H1 (cell line): ENCODE measurements at regions not wholly inside any gene's neighbourhood (a gene's known extent, or its start where the extent isn't known, plus 50 kb on each side); places are given as distances from the start of the nearest gene placed in this dataset.

Source experiments
- CTCF ChIA-PET: fragments of 300-600 bp; sonication (Branson Sonifier 250); formaldehyde crosslinking; loops from one replicate; lab custom pipeline; 2021; ENCODE audit not compliant: partially characterized antibody; lab: Charles Lee
- POLR2A ChIA-PET: fragments of 300-600 bp; sonication (Branson Sonifier 250); formaldehyde crosslinking; loops from one replicate; lab custom pipeline; 2021; ENCODE audit warnings: inconsistent platforms; ENCODE audit not compliant: partially characterized antibody; lab: Charles Lee
- DNase-seq, 2 experiments: peaks; one replicate each; pipeline versions ENCODE4 v3.0.0 to v3.0.0-alpha.2; 2010 to 2022; ENCODE audit warnings: low spot score in 2 of 2, low read depth in 1 of 2, mixed read lengths in 1 of 2
- FAIRE-seq: peaks from 2 replicates; lab custom pipeline; 2011; peaks lifted over from hg19 to GRCh38; lab: Jason Lieb, UNC
- H2AFZ ChIP-seq: 2 replicates; pipeline ENCODE4 v1.8.1; 2012; ENCODE audit warnings: low read length, inconsistent platforms
- H2AK5ac ChIP-seq: 2 replicates; pipeline ENCODE4 v1.6.1; 2013; ENCODE audit warnings: low read depth, low read length
- H2BK120ac ChIP-seq: replicated peaks from 2 replicates; pipeline ENCODE3; 2013; ENCODE audit warnings: low read depth, low read length, inconsistent platforms
- H2BK12ac ChIP-seq: 2 replicates; pipeline ENCODE4 v1.6.1; 2013; ENCODE audit warnings: low read depth, low read length
- H2BK15ac ChIP-seq: 2 replicates; pipeline ENCODE4 v1.6.1; 2013; ENCODE audit warnings: low read length
- H2BK20ac ChIP-seq: 2 replicates; pipeline ENCODE4 v1.6.1; 2013; ENCODE audit warnings: low read length
- H2BK5ac ChIP-seq: 2 replicates; pipeline ENCODE4 v1.6.1; 2013; ENCODE audit warnings: low read depth, low read length
- H3K14ac ChIP-seq: 2 replicates; pipeline ENCODE4 v1.6.1; 2013; ENCODE audit warnings: inconsistent platforms; ENCODE audit not compliant: insufficient read length
- H3K18ac ChIP-seq: 2 replicates; pipeline ENCODE4 v1.6.1; 2013; ENCODE audit warnings: low read length; ENCODE audit errors: extremely low read depth
- H3K23ac ChIP-seq: 2 replicates; pipeline ENCODE4 v1.6.1; 2013; ENCODE audit warnings: inconsistent platforms; ENCODE audit not compliant: insufficient read length
- H3K23me2 ChIP-seq: 2 replicates; pipeline ENCODE4 v1.6.1; 2013; ENCODE audit warnings: low read depth, low read length
- H3K27ac ChIP-seq: 2 replicates; pipeline ENCODE4 v1.6.1; 2011; ENCODE audit warnings: low read depth, low read length, inconsistent platforms
- H3K27me3 ChIP-seq, 4 experiments: replicated peaks in 1 of 4; 1 replicate in 1 of 4; 2 replicates in 3 of 4; pipeline versions ENCODE4 v1.6.1 to v1.8.1; 2011 to 2013; ENCODE audit warnings: low read length in 3 of 4, mild to moderate bottlenecking in 3 of 4, inconsistent platforms in 2 of 4, mixed read lengths in 2 of 4, moderate library complexity in 1 of 4; ENCODE audit not compliant: control insufficient read depth in 3 of 4, insufficient read depth in 3 of 4; ENCODE audit errors: extremely low read depth in 1 of 4
- H3K36me3 ChIP-seq, 4 experiments: 2 replicates each; pipeline versions ENCODE4 v1.6.1 to v1.8.1; 2011 to 2013; ENCODE audit warnings: mild to moderate bottlenecking in 4 of 4, low read length in 3 of 4, moderate library complexity in 2 of 4, control low read depth in 1 of 4, inconsistent platforms in 1 of 4; ENCODE audit not compliant: insufficient read depth in 4 of 4, control insufficient read depth in 2 of 4
- H3K4ac ChIP-seq: replicated peaks from 2 replicates; pipeline ENCODE3; 2013; ENCODE audit warnings: low read length, low read depth, mixed read lengths, inconsistent platforms; ENCODE audit not compliant: insufficient read length
- H3K4me1 ChIP-seq, 4 experiments: replicated peaks in 1 of 4; 1 replicate in 1 of 4; 2 replicates in 3 of 4; pipeline versions ENCODE4 v1.6.1 to v1.8.1; 2011 to 2013; ENCODE audit warnings: low read length in 3 of 4, inconsistent platforms in 2 of 4, mixed read lengths in 1 of 4; ENCODE audit not compliant: insufficient read depth in 4 of 4, control insufficient read depth in 3 of 4
- H3K4me2 ChIP-seq, 2 experiments: 2 replicates each; pipeline versions ENCODE4 v1.6.1 to v1.8.1; 2011 to 2013; ENCODE audit warnings: low read depth in 2 of 2, low read length in 2 of 2, control low read depth in 1 of 2, inconsistent platforms in 1 of 2, mild to moderate bottlenecking in 1 of 2; ENCODE audit not compliant: insufficient read depth in 1 of 2
- H3K4me3 ChIP-seq, 4 experiments: fragments of 200-600, 300-600 bp in 1 of 4; sonication (generic), shearing (Covaris generic), sonication (Bioruptor Twin) in 1 of 4; 2 replicates each; pipeline versions ENCODE4 v1.5.1 to v1.8.1; 2011 to 2016; ENCODE audit warnings: low read length in 4 of 4, low read depth in 3 of 4, control low read depth in 2 of 4, inconsistent platforms in 2 of 4, mild to moderate bottlenecking in 2 of 4, mixed read lengths in 1 of 4, moderate library complexity in 1 of 4; ENCODE audit not compliant: insufficient read depth in 2 of 4; ENCODE audit errors: extremely low read depth in 1 of 4
- H3K56ac ChIP-seq: replicated peaks from 2 replicates; pipeline ENCODE3; 2013; ENCODE audit warnings: low read depth, mild to moderate bottlenecking, mixed read lengths, low read length, inconsistent platforms; ENCODE audit not compliant: insufficient read length
- H3K79me1 ChIP-seq: 2 replicates; pipeline ENCODE4 v1.6.1; 2013; ENCODE audit warnings: low read depth, low read length, control low read depth
- H3K79me2 ChIP-seq, 2 experiments: 2 replicates each; pipeline versions ENCODE4 v1.6.1 to v1.8.1; 2012 to 2013; ENCODE audit warnings: low read length in 2 of 2, mild to moderate bottlenecking in 2 of 2, inconsistent platforms in 1 of 2; ENCODE audit not compliant: insufficient read depth in 2 of 2, control insufficient read depth in 1 of 2
- H3K9ac ChIP-seq, 4 experiments: replicated peaks in 1 of 4; 1 replicate in 1 of 4; 2 replicates in 3 of 4; pipeline versions ENCODE4 v1.6.1 to v1.8.1; 2011 to 2013; ENCODE audit warnings: low read depth in 3 of 4, low read length in 3 of 4, control low read depth in 2 of 4, mild to moderate bottlenecking in 2 of 4, moderate library complexity in 2 of 4, inconsistent platforms in 1 of 4; ENCODE audit errors: extremely low read depth in 1 of 4
- H3K9me3 ChIP-seq, 2 experiments: 2 replicates each; pipeline versions ENCODE4 v1.6.1 to v1.8.1; 2012 to 2013; ENCODE audit warnings: mild to moderate bottlenecking in 2 of 2, moderate library complexity in 2 of 2, control low read depth in 1 of 2, inconsistent platforms in 1 of 2, low read depth in 1 of 2, low read length in 1 of 2, mixed read lengths in 1 of 2; ENCODE audit not compliant: insufficient read depth in 2 of 2
- H4K20me1 ChIP-seq, 2 experiments: replicated peaks in 1 of 2; 2 replicates each; pipeline versions ENCODE3 to v1.8.1; 2011 to 2013; ENCODE audit warnings: inconsistent platforms in 2 of 2, low read length in 2 of 2, mild to moderate bottlenecking in 1 of 2; ENCODE audit not compliant: insufficient read depth in 2 of 2, control insufficient read depth in 1 of 2
- H4K5ac ChIP-seq: 2 replicates; pipeline ENCODE4 v1.6.1; 2013; ENCODE audit warnings: low read length, low read depth, mixed read lengths, inconsistent platforms; ENCODE audit not compliant: insufficient read length
- H4K8ac ChIP-seq: 2 replicates; pipeline ENCODE4 v1.8.0; 2013; ENCODE audit warnings: mild to moderate bottlenecking, moderate library complexity, low read length, inconsistent platforms; ENCODE audit not compliant: insufficient read depth; ENCODE audit errors: extremely low read depth
- H4K91ac ChIP-seq: replicated peaks from 2 replicates; pipeline ENCODE3; 2013; ENCODE audit warnings: low read length, mixed read lengths, inconsistent platforms; ENCODE audit not compliant: insufficient read length
- TCF12 ChIP-seq: IDR thresholded peaks from 2 replicates; pipeline ENCODE4 v1.6.1; 2011; ENCODE audit warnings: low read depth, mild to moderate bottlenecking, low read length
- WGBS, 2 experiments: shearing (Covaris generic) in 1 of 2; methylation state at CpG; one replicate each; pipeline versions ENCODE4 v1.1.6 to v1.1.7; 2013 to 2015; ENCODE audit warnings: low lambda C conversion rate in 2 of 2, mixed read lengths in 2 of 2, inconsistent platforms in 1 of 2, low coverage in 1 of 2, missing lambda C conversion rate in 1 of 2; ENCODE audit not compliant: insufficient replicate concordance in 2 of 2, insufficient coverage in 1 of 2, insufficient read length in 1 of 2; ENCODE audit errors: extremely low coverage in 1 of 2, missing lambda C conversion rate in 1 of 2; 5-methylcytosine and 5-hydroxymethylcytosine counted together

DNA sequence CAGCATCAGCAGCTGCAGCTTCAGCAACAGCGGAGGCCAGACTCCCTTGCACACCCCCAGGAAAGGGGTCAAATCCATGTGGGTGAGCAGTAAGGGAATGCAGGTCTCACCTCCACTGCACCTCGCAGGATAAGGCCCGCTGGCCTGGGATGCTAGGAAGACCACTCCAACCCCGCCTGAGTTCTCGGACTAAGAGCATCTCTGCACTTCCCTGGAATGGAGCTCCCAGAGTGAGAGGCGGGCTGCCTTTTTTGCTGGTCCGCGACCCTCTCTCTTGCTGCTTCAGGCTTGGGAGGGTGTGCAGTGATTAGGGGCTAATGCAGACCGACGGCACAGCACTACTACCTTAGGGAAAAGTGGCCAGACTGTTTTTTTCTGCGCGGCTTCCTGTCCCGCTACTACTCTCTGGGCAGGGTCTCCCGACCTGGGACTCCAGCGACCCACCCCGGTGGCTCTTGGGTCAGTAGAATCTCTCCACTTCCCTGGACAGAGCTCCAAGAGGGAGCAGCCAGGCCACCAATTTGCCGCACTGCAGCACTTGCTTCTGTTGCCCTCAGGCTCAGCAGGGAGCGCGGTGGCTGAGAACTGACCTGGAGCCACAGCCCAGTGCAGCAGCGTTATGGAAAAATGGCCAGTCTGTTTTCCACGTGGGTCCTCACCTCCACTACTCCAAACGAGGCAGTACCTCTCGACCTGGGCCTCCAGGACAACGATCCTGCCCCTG is 480.4 kb downstream of the CDH8 start:
- no peak for DNase-seq

More for the DNA sequence above, 480.4 kb downstream of the CDH8 start:
- H3K4me3 ChIP-seq = no peak overlapping the region
- H2AFZ ChIP-seq = peak overlapping the region; percentile 22; the same call in 1 of the 2 replicates
- no peaks in the 10 kb centered on the region for H3K27me3 ChIP-seq
- no peak overlapping the region for H2AK5ac ChIP-seq
- CTCF ChIA-PET = no interaction called here
- H3K14ac ChIP-seq = no peak overlapping the region
- no peak overlapping the region for H3K23ac ChIP-seq
- no peak overlapping the region for H2BK20ac ChIP-seq
- no peaks in the 10 kb centered on the region for H3K9me3 ChIP-seq
- H2BK5ac ChIP-seq = no peak overlapping the region
- H3K4me2 ChIP-seq = no peak overlapping the region
- H4K8ac ChIP-seq = peak overlapping the region; percentile 83
- no peak overlapping the region for H3K56ac ChIP-seq
- no peak overlapping the region for H4K5ac ChIP-seq
- no peaks in the 10 kb centered on the region for H3K36me3 ChIP-seq
- H3K79me1 ChIP-seq = no peaks in the 10 kb centered on the region
- H2BK12ac ChIP-seq = no peak overlapping the region
- POLR2A ChIA-PET = no interaction called here
- no peak overlapping the region for H2BK120ac ChIP-seq
- no peak overlapping the region for H3K18ac ChIP-seq
- no peak overlapping the region for H2BK15ac ChIP-seq
- no peaks in the 10 kb centered on the region for H3K79me2 ChIP-seq
- TF ChIP-seq TCF12 = no peak
- H3K27ac ChIP-seq = no peak overlapping the region
- H4K91ac ChIP-seq = no peak overlapping the region
- FAIRE-seq = no peak
- no peaks in the 10 kb centered on the region for H4K20me1 ChIP-seq
- H3K4me1 ChIP-seq = no peaks in the 10 kb centered on the region
- no peak overlapping the region for H3K9ac ChIP-seq
- no peaks in the 10 kb centered on the region for H3K23me2 ChIP-seq
- H3K4ac ChIP-seq = no peak overlapping the region
- WGBS, 2 experiments = 92% methylated on average over 17 of the region's 24 CpGs; no CpG with 5 or more reads in 1 of the 2 experiments
